GM12873 (cell line): ENCODE measurements at regions not wholly inside any gene's neighbourhood (a gene's known extent, or its start where the extent isn't known, plus 50 kb on each side); places are given as distances from the start of the nearest gene placed in this dataset.

Experiments
- TF ChIP-seq, protein P1 (sequence below): IDR thresholded peaks from 2 replicates; pipeline ENCODE4 v1.5.1; 2012; ENCODE audit warnings: low read depth, mild to moderate bottlenecking, moderate library complexity, low read length, control low read depth; ENCODE audit not compliant: insufficient read depth; ENCODE audit errors: missing control alignments

DNA sequence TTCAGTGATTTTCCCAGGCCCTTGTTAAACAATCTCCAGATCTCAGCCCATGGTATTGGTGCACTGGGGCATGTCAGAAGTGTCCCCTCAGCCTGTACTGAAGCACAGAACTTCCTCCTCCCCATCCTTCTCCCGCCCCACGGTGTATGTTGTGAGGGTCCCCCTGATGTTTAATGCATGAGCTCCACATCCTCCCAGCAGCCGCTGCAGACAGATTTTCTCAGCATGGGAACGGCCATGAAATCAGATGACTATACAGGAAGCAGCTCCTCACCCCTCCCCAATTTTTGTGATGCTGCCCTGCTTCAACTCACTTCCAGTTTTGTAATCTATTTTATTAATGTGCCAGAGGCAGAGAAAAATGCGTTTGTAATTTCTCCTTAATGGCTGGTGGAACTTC lies 406.0 kb downstream of the MIAT start:
- TF ChIP-seq, protein P1, sequence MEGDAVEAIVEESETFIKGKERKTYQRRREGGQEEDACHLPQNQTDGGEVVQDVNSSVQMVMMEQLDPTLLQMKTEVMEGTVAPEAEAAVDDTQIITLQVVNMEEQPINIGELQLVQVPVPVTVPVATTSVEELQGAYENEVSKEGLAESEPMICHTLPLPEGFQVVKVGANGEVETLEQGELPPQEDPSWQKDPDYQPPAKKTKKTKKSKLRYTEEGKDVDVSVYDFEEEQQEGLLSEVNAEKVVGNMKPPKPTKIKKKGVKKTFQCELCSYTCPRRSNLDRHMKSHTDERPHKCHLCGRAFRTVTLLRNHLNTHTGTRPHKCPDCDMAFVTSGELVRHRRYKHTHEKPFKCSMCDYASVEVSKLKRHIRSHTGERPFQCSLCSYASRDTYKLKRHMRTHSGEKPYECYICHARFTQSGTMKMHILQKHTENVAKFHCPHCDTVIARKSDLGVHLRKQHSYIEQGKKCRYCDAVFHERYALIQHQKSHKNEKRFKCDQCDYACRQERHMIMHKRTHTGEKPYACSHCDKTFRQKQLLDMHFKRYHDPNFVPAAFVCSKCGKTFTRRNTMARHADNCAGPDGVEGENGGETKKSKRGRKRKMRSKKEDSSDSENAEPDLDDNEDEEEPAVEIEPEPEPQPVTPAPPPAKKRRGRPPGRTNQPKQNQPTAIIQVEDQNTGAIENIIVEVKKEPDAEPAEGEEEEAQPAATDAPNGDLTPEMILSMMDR: no peak

DNA sequence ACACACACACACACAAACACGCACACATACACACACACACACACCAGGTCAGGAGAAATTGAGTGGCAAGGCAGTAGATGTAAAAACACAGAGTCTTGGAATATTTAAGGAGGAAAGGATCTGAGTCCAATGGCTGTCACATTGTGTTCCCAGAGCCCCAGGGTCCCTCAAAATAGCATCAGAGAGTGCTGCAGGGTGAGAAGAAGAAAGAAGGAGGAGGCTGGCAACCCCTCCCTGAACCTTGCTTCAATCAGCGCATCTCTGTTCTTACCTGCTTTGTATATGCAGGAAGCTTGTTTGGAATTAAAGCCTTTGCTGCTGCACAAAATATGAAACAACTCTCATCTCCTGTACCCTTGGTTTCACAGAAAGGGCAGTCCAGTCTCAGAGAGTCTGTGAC lies 406.5 kb downstream of the MIAT start:
- TF ChIP-seq, protein P1: no peak

DNA sequence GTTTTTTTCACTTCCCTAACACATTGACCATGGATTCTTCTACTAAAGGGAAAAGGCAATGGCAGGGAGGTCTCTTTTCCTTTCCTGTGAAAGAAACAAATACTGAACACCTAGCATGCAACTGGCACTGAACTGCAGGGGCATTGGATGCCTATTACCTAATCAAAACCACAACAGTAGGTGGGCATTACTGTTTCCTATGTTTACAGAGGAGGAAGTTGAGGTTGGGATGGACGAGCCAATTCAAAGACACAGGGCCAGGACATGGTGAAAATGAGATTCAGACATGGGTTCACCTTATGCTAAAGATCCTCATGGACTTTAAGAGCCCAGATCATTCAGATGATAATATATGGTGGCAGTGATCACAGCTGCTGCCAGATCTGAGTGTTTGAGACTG lies 407.0 kb downstream of the MIAT start:
- TF ChIP-seq, protein P1: no peak

DNA sequence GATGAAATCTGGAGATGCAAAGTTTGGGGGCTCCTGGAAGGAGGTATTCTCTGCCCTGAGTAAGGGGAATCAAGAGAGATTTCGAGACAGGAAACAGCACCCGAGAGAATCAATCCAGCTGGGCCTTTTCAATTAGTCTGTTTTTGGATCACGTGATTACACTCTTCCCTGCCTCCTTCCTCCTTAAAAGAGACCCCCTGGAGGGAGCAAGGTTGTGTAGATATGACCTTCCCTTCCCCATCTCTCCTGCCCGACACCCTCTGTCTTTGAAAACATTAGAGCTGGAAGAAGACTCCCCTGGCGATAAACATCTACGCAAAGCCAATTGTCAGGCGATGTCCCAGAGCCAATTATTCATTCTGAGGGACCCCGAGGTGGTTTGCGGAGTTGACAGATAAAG lies 407.9 kb downstream of the MIAT start:
- TF ChIP-seq, protein P1: no peak

DNA sequence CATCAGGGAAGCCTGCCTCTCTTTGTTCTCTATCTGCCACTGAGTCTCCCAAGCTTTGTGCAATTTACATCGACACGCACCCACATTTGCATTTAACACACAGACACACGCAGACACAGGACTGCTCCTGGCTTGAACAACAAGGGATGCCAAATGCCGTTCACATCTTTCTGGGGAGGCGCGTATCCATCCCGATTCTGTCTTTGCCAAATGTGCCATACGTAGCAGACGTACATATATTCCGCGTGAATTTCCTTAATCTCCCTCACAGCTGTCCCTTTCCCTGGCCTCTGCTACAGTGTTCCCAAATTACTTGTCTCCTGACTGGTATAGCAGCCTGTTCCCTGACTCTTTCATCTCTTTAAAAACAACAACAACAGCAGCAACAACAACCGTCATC lies 409.5 kb downstream of the MIAT start:
- TF ChIP-seq, protein P1: no peak

DNA sequence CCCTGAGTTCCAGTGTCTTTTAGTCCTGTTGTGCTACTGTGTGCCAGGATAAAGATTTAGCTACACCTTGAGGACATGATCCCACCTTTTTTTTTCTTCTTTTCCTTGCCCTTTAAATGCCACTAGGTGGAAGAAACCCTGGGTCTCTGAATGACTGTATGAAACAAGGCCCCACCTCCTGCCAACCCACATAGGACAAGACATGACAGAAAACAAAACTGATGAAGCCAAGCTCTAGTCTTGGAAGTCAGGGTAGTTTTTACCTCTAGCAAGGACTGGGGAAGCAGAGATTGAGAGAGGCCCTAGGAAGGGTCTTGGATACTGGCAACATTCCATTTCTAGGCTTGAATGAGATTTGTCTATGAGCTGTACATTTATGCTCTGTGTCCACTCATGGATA lies 410.7 kb downstream of the MIAT start:
- TF ChIP-seq, protein P1: no peak

DNA sequence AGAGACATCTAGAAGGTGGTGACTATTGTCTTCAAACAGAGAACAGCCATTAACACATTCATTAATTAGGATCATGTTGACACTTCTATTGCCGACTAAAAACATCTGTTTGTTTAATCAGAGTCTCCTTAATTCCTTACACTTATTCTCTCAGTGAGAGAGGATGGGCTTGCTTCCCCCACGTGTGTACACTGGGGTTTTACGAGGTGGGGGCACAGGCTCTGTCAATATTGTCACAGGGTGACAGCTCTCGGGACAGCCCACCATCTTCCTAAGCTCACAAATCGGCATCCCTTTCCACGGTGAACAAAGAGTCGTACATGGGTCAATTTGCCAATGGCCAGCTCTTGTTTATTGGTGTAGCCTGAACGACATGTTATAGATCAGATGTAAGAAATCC lies 413.2 kb downstream of the MIAT start:
- TF ChIP-seq, protein P1: no peak

DNA sequence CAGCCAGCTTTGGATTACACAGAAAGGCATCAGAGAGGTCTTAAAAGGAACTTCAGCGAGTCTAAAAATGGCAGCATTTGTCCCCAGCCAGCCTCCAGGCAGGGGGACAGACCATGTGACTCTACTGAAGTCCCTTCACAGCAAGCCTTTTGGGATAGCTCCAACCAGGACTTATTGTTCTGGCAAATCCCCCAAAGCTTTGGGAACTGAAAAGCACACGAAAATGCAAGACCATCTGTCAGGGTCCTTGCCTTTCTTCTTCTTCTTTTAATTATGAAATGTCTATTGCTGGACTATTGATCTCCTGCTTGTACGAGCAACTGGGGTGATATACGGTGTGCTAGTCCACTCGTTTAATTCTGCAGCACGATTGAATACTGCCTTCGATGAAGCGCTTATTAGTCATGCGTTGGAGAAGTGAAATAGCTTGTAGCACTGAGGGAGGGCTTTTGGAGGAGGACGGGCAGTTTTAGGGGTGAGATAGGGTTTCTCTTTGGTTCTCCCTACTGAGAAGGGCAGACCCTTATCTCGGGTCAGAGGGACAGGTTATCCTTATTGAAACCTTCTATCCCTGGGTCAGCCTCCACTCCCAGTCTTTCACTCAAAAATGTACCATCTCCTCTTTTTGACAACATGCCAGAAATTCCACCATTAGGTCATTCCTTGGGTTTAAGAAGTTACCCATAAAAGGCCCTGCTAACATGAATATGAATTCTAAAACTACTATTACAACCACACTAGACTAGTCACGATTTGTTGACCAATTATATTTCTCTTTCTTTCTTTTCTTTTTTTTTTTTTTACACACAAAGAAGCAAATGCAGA lies 416.4 kb downstream of the MIAT start:
- TF ChIP-seq, protein P1: no peak
